Activated naive CD4-positive, alpha-beta T cell treated with anti-CD3 and anti-CD28 coated beads, Interleukin-2, amount 50 U/mL, for 24 hours (primary cell): ENCODE measurements at regions not wholly inside any gene's neighbourhood (a gene's known extent, or its start where the extent isn't known, plus 50 kb on each side); places are given as distances from the start of the nearest gene placed in this dataset.

ENCODE experiments used
- H3K27ac Mint-ChIP-seq: one replicate; pipeline ENCODE4 v1.8.0; 2021; ENCODE audit warnings: mild to moderate bottlenecking, mixed read lengths
- H3K27me3 Mint-ChIP-seq: one replicate; pipeline ENCODE4 v1.8.0; 2021; ENCODE audit warnings: mixed read lengths
- H3K36me3 Mint-ChIP-seq: one replicate; pipeline ENCODE4 v1.8.0; 2021; ENCODE audit warnings: mixed read lengths
- H3K4me1 Mint-ChIP-seq: one replicate; pipeline ENCODE4 v1.8.0; 2021; ENCODE audit warnings: mixed read lengths
- H3K4me3 Mint-ChIP-seq: one replicate; pipeline ENCODE4 v1.8.0; 2021; ENCODE audit warnings: mild to moderate bottlenecking, mixed read lengths
- H3K9me3 Mint-ChIP-seq: one replicate; pipeline ENCODE4 v1.8.0; 2021; ENCODE audit warnings: mixed read lengths

DNA sequence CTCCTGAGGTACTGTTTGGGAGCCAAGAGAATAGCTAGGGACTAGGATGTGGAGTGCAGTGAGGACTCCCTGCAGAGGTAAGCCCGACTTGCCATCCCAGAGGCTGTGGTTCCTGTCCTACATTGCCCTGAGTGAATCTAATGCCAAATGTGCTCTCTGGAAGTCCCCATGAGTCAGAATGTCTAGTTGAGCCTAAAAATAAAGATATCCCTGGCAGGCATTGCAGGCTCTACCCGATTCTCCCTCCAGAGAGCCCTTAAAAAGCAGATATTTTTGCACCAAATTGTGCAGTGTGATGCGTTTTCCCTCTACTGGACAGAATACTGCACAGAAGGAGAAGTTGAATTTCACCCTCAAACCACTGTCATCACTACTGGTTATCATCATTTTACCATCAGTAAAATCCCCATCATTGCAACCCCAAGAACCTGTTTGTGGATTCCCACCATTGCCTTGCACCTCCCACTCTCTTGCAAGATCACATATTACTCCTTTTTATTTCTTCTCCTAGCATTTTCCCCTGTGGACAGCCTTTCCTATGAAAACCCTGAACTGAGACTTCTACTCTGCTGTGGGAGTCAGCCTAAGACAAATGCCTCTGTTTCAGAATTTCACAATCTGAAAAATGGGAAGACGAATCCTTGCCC lies 98.0 kb downstream of the MARCHF4 start:
- Mint-ChIP-seq H3K9me3 (no peaks in the 10 kb centered on the region), H3K27ac (no peak overlapping the region), H3K4me3 (no peak overlapping the region), H3K4me1 (no peaks in the 10 kb centered on the region), H3K27me3 (peaks cover 3% of the 10 kb centered on the region), H3K36me3 (peaks cover 1% of the 10 kb centered on the region)

DNA sequence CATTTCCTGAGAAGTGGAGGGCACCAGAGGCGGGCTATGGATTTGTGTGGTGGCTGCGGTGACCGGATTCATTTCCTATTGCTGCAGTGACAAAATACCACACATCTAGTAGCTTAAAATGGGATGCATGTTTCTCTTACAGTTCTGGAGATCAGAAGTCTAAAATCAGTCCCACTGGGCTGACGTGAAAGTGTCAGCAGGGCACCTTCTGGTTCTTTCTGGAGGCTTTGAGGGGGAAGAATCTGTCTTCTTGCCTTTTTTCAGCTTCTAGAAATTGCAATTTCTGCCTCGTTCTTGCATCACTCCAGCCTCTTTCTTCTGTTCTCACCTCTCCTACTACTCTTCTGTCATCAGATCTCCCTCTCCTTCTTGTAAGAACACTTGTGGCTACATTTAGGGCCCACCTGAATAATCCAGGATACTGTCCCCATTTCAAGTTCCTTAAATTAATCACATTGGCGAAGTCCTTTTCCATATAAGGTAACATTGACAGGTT lies 111.2 kb downstream of the MARCHF4 start:
- Mint-ChIP-seq H3K27ac (no peak overlapping the region), H3K4me1 (no peaks in the 10 kb centered on the region), H3K36me3 (no peaks in the 10 kb centered on the region), H3K4me3 (no peak overlapping the region), H3K9me3 (no peaks in the 10 kb centered on the region), H3K27me3 (no peaks in the 10 kb centered on the region)

DNA sequence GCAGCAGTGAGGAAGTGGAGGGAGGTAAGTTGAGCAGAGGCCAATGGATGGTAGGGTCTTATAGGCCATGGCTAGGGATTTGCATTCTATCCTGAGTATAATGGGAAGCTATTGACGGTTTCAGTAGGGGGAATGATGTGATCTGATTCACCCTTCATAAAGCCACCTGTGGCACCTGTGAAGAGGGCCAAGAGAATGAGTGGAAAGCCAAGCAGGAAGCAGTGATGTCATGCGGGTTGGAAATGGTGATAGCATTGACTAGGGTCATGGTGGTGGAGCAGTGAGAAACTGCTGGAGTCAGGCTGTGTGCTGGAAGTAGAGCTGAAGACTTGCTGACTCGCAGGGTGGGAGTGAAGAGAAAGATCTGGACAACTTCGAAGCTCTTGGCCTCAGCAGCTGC lies 111.7 kb downstream of the MARCHF4 start:
- no peaks in the 10 kb centered on the region for H3K27me3 Mint-ChIP-seq
- H3K4me1 Mint-ChIP-seq: no peaks in the 10 kb centered on the region
- H3K4me3 Mint-ChIP-seq: no peak overlapping the region
- no peaks in the 10 kb centered on the region for H3K36me3 Mint-ChIP-seq
- H3K9me3 Mint-ChIP-seq: no peaks in the 10 kb centered on the region
- H3K27ac Mint-ChIP-seq: no peak overlapping the region

DNA sequence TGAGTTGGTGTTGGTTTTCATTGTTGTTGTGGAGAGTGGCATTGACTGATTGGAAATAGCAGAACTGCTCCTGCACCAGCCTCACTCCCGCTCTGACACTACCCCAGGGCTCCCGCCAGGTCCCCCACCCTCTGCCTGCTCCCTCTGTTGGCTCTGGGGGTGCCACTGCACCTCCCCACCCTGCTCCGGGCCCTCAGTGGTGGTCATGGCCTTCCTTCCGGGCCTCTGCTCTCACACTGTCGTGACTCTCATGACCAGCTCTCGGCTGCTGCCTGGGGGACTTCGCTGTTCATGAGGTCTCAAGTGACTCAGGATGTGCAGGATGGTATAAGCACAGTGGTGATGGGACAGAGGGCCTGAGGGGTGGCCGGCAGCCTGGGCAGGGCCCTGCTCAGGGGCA lies 113.2 kb downstream of the MARCHF4 start:
- no peak overlapping the region for H3K4me3 Mint-ChIP-seq
- no peaks in the 10 kb centered on the region for H3K27me3 Mint-ChIP-seq

DNA sequence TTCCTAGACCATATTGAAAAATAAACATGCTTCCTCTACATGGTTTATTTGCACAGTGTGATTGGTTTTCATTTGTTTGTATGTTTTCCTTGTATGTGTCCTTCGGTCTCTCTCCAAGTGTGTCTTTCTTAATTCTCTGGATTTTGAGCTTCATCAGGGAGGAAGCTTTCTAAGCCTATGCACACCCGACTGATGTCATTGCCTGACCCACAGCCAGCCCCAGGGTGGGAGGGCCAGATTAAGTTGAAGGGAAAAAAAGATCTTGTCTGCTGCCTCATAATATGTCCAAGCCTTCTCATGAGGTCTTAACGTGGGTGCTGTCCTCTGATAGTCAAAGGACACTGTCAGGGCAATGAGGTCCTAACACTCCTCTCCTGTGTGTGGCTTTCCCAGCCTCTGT lies 115.2 kb downstream of the MARCHF4 start:
- Mint-ChIP-seq H3K36me3 (no peaks in the 10 kb centered on the region), H3K9me3 (no peaks in the 10 kb centered on the region), H3K4me1 (no peaks in the 10 kb centered on the region), H3K4me3 (no peak overlapping the region), H3K27me3 (no peaks in the 10 kb centered on the region), H3K27ac (no peak overlapping the region)

More for the DNA sequence above, 113.2 kb downstream of the MARCHF4 start:
- H3K4me1 Mint-ChIP-seq: no peaks in the 10 kb centered on the region
- H3K27ac Mint-ChIP-seq: no peak overlapping the region
- no peaks in the 10 kb centered on the region for H3K9me3 Mint-ChIP-seq
- no peaks in the 10 kb centered on the region for H3K36me3 Mint-ChIP-seq
